Panc1 (cell line): ENCODE measurements at regions not wholly inside any gene's neighbourhood (a gene's known extent, or its start where the extent isn't known, plus 50 kb on each side); places are given as distances from the start of the nearest gene placed in this dataset.

Experiments
- POLR2AphosphoS5 ChIP-seq: IDR thresholded peaks from 2 replicates; pipeline ENCODE4 v1.6.1; 2012; ENCODE audit warnings: mild to moderate bottlenecking, low read depth, low read length, moderate library complexity
- REST ChIP-seq, 2 experiments: IDR thresholded peaks; 2 replicates each; pipeline ENCODE4 v1.6.1; 2011 to 2012; ENCODE audit warnings: low read depth in 2 of 2, control low read depth in 1 of 2, low read length in 1 of 2, mild to moderate bottlenecking in 1 of 2, moderate library complexity in 1 of 2; ENCODE audit not compliant: insufficient read depth in 1 of 2
- SIN3A ChIP-seq: IDR thresholded peaks from 2 replicates; pipeline ENCODE4 v1.6.1; 2012; ENCODE audit warnings: low read depth, mild to moderate bottlenecking, low read length, moderate library complexity, borderline replicate concordance; ENCODE audit not compliant: insufficient read depth
- TF ChIP-seq, protein P1 (sequence below): fragments of 450-650 bp; IDR thresholded peaks from 2 replicates; pipeline ENCODE4 v1.5.1; 2017; ENCODE audit warnings: mild to moderate bottlenecking

- TF ChIP-seq, protein P1, sequence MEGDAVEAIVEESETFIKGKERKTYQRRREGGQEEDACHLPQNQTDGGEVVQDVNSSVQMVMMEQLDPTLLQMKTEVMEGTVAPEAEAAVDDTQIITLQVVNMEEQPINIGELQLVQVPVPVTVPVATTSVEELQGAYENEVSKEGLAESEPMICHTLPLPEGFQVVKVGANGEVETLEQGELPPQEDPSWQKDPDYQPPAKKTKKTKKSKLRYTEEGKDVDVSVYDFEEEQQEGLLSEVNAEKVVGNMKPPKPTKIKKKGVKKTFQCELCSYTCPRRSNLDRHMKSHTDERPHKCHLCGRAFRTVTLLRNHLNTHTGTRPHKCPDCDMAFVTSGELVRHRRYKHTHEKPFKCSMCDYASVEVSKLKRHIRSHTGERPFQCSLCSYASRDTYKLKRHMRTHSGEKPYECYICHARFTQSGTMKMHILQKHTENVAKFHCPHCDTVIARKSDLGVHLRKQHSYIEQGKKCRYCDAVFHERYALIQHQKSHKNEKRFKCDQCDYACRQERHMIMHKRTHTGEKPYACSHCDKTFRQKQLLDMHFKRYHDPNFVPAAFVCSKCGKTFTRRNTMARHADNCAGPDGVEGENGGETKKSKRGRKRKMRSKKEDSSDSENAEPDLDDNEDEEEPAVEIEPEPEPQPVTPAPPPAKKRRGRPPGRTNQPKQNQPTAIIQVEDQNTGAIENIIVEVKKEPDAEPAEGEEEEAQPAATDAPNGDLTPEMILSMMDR = no peak
- TF ChIP-seq POLR2AphosphoS5 = no peak
- TF ChIP-seq REST (IDR thresholded peaks at IDR 0.05; ENCODE audit: insufficient read depth in 1 of 2, low read depth in 2 of 2, low read length in 1 of 2) = no peak
- no peak for TF ChIP-seq SIN3A
Measured at GRCh38 chr20:22324505-22324904, 259.9 kb downstream of the FOXA2 start.
